GM12878 (cell line): ENCODE measurements at regions not wholly inside any gene's neighbourhood (a gene's known extent, or its start where the extent isn't known, plus 50 kb on each side); places are given as distances from the start of the nearest gene placed in this dataset.

Source experiments
- ATAC-seq: fragments of 200-7000 bp; cut with Tn5 transposase; 3 replicates; pipeline ENCODE4 v1.9.1; 2020; ENCODE audit warnings: mild to moderate bottlenecking, moderate library complexity
- BruUV-seq: library from RNA; stranded (reverse); fragments of 400-500 nt; replicated peaks from 2 replicates; lab custom pipeline; 2021; lab: Mats Ljungman, UMichigan
- CTCF ChIA-PET: fragments of 300-600 bp; sonication (Branson Sonifier 250); formaldehyde crosslinking; extraction: SDS; loops from one replicate; lab custom pipeline; 2021; ENCODE audit warnings: inconsistent platforms; lab: Yijun Ruan, JAX
- POLR2A ChIA-PET: fragments of 350-600 bp; formaldehyde crosslinking; extraction: SDS; loops from one replicate; lab custom pipeline; 2021; ENCODE audit warnings: inconsistent platforms; lab: Charles Lee
- RAD21 ChIA-PET: fragments of 300-600 bp; sonication (Branson Sonifier 250); formaldehyde crosslinking; loops from one replicate; lab custom pipeline; 2023; ENCODE audit warnings: antibody characterized with exemption; ENCODE audit not compliant: unreplicated experiment; lab: Charles Lee
- SMC1A ChIA-PET: fragments of 300-600 bp; sonication (Branson Sonifier 250); formaldehyde crosslinking; loops from one replicate; lab custom pipeline; 2023; ENCODE audit not compliant: unreplicated experiment, uncharacterized antibody; lab: Charles Lee
- DNase-seq: peaks from one replicate; pipeline ENCODE4 v3.0.0-alpha.2; 2011; ENCODE audit warnings: low read depth, low spot score
- FAIRE-seq: peaks from 3 replicates; lab custom pipeline; 2011; peaks lifted over from hg19 to GRCh38; lab: Jason Lieb, UNC
- H2AFZ ChIP-seq: 2 replicates; pipeline ENCODE4 v1.6.0; 2011; ENCODE audit warnings: low read depth, low read length, control low read depth; ENCODE audit not compliant: control insufficient read depth
- H3K27ac ChIP-seq: 2 replicates; pipeline ENCODE4 v1.5.1; 2011; ENCODE audit warnings: control low read depth; ENCODE audit not compliant: control insufficient read depth, insufficient read depth
- H3K27me3 ChIP-seq, 2 experiments: replicated peaks in 1 of 2; 2 replicates each; pipeline versions ENCODE4 v1.6.0 to v1.6.1; 2011; ENCODE audit warnings: low read length in 1 of 2; ENCODE audit not compliant: control insufficient read depth in 2 of 2, insufficient read depth in 2 of 2
- H3K36me3 ChIP-seq, 2 experiments: 2 replicates each; pipeline ENCODE4 v1.5.1; 2011; ENCODE audit warnings: low read length in 1 of 2; ENCODE audit not compliant: control insufficient read depth in 2 of 2, insufficient read depth in 2 of 2
- H3K4me1 ChIP-seq: 2 replicates; pipeline ENCODE4 v1.6.1; 2011; ENCODE audit warnings: mild to moderate bottlenecking, low read length, moderate library complexity, mixed read lengths; ENCODE audit not compliant: control insufficient read depth, insufficient read depth
- H3K4me2 ChIP-seq: 2 replicates; pipeline ENCODE4 v1.6.0; 2011; ENCODE audit warnings: control low read depth; ENCODE audit not compliant: control insufficient read depth, insufficient read depth
- H3K4me3 ChIP-seq: fragments of 200-600 bp; sonication (generic); 2 replicates; pipeline ENCODE4 v1.5.1; 2016
- H3K79me2 ChIP-seq: 2 replicates; pipeline ENCODE4 v1.6.0; 2011; ENCODE audit warnings: low read length; ENCODE audit not compliant: control insufficient read depth, insufficient read depth
- H3K9ac ChIP-seq: 2 replicates; pipeline ENCODE4 v1.8.0; 2011; ENCODE audit warnings: low read length, control low read depth, mixed read lengths; ENCODE audit not compliant: control insufficient read depth, insufficient read depth
- H3K9me3 ChIP-seq: replicated peaks from 3 replicates; pipeline ENCODE4 v1.5.1; 2011; ENCODE audit warnings: mild to moderate bottlenecking, low read length; ENCODE audit not compliant: control insufficient read depth, insufficient read depth
- H4K20me1 ChIP-seq: 2 replicates; pipeline ENCODE4 v1.6.0; 2011; ENCODE audit not compliant: control insufficient read depth, insufficient read depth
- BACH1 ChIP-seq: fragments of 450-650 bp; IDR thresholded peaks from 2 replicates; pipeline ENCODE4 v1.6.1; 2017; ENCODE audit warnings: mild to moderate bottlenecking, borderline replicate concordance
- BMI1 ChIP-seq: fragments of 450-650 bp; IDR thresholded peaks from 2 replicates; pipeline ENCODE4 v1.6.1; 2016; ENCODE audit warnings: mild to moderate bottlenecking, moderate library complexity, borderline replicate concordance
- CHD1 ChIP-seq: IDR thresholded peaks from 2 replicates; pipeline ENCODE4 v1.6.1; 2012; ENCODE audit warnings: low read depth, low read length, improper control_type of control experiment
- DPF2 ChIP-seq: fragments of 450-650 bp; IDR thresholded peaks from 2 replicates; pipeline ENCODE4 v1.6.1; 2017; ENCODE audit warnings: mild to moderate bottlenecking
- HDAC2 ChIP-seq: fragments of 200-600 bp; sonication (generic); IDR thresholded peaks from 2 replicates; pipeline ENCODE4 v1.6.1; 2017
- HDAC6 ChIP-seq: fragments of 200-600 bp; sonication (generic); IDR thresholded peaks from one replicate; pipeline ENCODE4 v1.8.0; 2017; ENCODE audit warnings: antibody characterized with exemption; ENCODE audit not compliant: unreplicated experiment
- IKZF2 ChIP-seq, 2 experiments: fragments of 450-650 bp; IDR thresholded peaks; 2 replicates each; pipeline ENCODE4 v1.6.1; 2017; ENCODE audit warnings: mild to moderate bottlenecking in 2 of 2, moderate library complexity in 2 of 2
- KAT2A ChIP-seq: conservative IDR thresholded peaks from 2 replicates; pipeline ENCODE4 v1.6.1; 2011; ENCODE audit warnings: low read depth, low read length; ENCODE audit not compliant: control insufficient read depth
- NFXL1 ChIP-seq: fragments of 450-650 bp; IDR thresholded peaks from 2 replicates; pipeline ENCODE4 v1.6.1; 2017; ENCODE audit warnings: antibody characterized with exemption, mild to moderate bottlenecking, borderline replicate concordance
- SRF ChIP-seq, 2 experiments: IDR thresholded peaks; 2 replicates each; pipeline ENCODE4 v1.6.1; 2011; ENCODE audit warnings: low read depth in 2 of 2, low read length in 2 of 2, mild to moderate bottlenecking in 1 of 2, moderate library complexity in 1 of 2
- STAT3 ChIP-seq: IDR thresholded peaks from 2 replicates; pipeline ENCODE4 v1.6.1; 2011; ENCODE audit warnings: low read depth, low read length, improper control_type of control experiment
- WGBS: methylation state at CpG from one replicate; pipeline ENCODE4 v1.1.6; 2016; ENCODE audit warnings: low lambda C conversion rate; ENCODE audit not compliant: insufficient replicate concordance, insufficient coverage; ENCODE audit errors: missing lambda C conversion rate; 5-methylcytosine and 5-hydroxymethylcytosine counted together
- in situ Hi-C: fragments of 300-500 bp; cut with MboI; formaldehyde crosslinking; loops from 9 replicates; pipeline ENCODE4 v1.14.3; 2018; ENCODE audit warnings: mixed read lengths
- intact Hi-C: fragments of 100-400 bp; cut with micrococcal nuclease; formaldehyde crosslinking; loops from one replicate; pipeline ENCODE4 v1.14.2; 2022; ENCODE audit not compliant: unreplicated experiment
- TF ChIP-seq, protein P1 (sequence below): fragments of 450-650 bp; IDR thresholded peaks from 2 replicates; pipeline ENCODE4 v1.6.1; 2017; ENCODE audit warnings: mild to moderate bottlenecking, low read depth, inconsistent platforms; ENCODE audit not compliant: poor library complexity, severe bottlenecking
- TF ChIP-seq, protein P2 (sequence below): fragments of 450-650 bp; conservative IDR thresholded peaks from 2 replicates; pipeline ENCODE4 v1.6.1; 2017; ENCODE audit warnings: mild to moderate bottlenecking, moderate library complexity
- TF ChIP-seq, protein P3 (sequence below): fragments of 450-650 bp; IDR thresholded peaks from 2 replicates; pipeline ENCODE4 v1.6.1; 2016; ENCODE audit warnings: mild to moderate bottlenecking, moderate library complexity, borderline replicate concordance

DNA sequence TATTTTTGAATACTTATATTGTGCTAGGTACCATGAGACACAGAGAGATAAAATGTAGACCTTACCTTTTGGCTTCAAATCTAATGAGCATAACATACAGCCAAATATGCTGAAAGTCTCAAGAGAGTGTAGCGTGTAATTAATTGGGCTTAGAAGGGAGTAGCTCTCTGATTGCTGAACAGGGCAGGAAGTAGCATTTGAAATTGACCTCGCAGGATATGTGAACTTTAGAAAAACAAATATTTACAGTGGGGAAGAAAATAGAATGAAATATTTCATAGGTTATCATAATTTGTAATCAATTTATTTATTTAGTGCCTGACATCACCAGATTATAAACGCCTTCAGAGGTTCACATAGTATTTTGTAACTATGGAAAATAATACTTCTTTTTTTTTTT lies 327.1 kb downstream of the RFC3 start:
- H3K4me3 ChIP-seq, result no peak overlapping the region
- no peaks in the 10 kb centered on the region for H3K4me1 ChIP-seq
- ChIA-PET RAD21 (no interaction called here), POLR2A (no interaction called here), CTCF (no interaction called here), SMC1A (no interaction called here)
- FAIRE-seq (no peak), ATAC-seq (no peak), DNase-seq (no peak)
- H3K36me3 ChIP-seq, result no peaks in the 10 kb centered on the region
- no peaks in the 10 kb centered on the region for H3K9me3 ChIP-seq
- H3K27ac ChIP-seq, result no peak overlapping the region
- H3K9ac ChIP-seq, result no peak overlapping the region
- no peaks in the 10 kb centered on the region for H3K79me2 ChIP-seq
- intact Hi-C loops, result no loop called here
- no peaks in the 10 kb centered on the region for H4K20me1 ChIP-seq
- no peak overlapping the region for H3K4me2 ChIP-seq
- H2AFZ ChIP-seq, result no peak overlapping the region
- no TSS peak for BruUV-seq
- TF ChIP-seq, protein P1, sequence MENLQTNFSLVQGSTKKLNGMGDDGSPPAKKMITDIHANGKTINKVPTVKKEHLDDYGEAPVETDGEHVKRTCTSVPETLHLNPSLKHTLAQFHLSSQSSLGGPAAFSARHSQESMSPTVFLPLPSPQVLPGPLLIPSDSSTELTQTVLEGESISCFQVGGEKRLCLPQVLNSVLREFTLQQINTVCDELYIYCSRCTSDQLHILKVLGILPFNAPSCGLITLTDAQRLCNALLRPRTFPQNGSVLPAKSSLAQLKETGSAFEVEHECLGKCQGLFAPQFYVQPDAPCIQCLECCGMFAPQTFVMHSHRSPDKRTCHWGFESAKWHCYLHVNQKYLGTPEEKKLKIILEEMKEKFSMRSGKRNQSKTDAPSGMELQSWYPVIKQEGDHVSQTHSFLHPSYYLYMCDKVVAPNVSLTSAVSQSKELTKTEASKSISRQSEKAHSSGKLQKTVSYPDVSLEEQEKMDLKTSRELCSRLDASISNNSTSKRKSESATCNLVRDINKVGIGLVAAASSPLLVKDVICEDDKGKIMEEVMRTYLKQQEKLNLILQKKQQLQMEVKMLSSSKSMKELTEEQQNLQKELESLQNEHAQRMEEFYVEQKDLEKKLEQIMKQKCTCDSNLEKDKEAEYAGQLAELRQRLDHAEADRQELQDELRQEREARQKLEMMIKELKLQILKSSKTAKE, result no peak
- TF ChIP-seq KAT2A (no peak), BACH1 (no peak), IKZF2 (IDR thresholded peaks at IDR 0.05) (no peak), HDAC2 (no peak), BMI1 (no peak), HDAC6 (no peak), NFXL1 (no peak), SRF (IDR thresholded peaks at IDR 0.05; ENCODE audit: low read depth in 2 of 2, low read length in 2 of 2) (no peak), STAT3 (no peak), DPF2 (no peak), CHD1 (no peak)
- TF ChIP-seq, protein P2, sequence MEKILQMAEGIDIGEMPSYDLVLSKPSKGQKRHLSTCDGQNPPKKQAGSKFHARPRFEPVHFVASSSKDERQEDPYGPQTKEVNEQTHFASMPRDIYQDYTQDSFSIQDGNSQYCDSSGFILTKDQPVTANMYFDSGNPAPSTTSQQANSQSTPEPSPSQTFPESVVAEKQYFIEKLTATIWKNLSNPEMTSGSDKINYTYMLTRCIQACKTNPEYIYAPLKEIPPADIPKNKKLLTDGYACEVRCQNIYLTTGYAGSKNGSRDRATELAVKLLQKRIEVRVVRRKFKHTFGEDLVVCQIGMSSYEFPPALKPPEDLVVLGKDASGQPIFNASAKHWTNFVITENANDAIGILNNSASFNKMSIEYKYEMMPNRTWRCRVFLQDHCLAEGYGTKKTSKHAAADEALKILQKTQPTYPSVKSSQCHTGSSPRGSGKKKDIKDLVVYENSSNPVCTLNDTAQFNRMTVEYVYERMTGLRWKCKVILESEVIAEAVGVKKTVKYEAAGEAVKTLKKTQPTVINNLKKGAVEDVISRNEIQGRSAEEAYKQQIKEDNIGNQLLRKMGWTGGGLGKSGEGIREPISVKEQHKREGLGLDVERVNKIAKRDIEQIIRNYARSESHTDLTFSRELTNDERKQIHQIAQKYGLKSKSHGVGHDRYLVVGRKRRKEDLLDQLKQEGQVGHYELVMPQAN, result no peak
- TF ChIP-seq, protein P3, sequence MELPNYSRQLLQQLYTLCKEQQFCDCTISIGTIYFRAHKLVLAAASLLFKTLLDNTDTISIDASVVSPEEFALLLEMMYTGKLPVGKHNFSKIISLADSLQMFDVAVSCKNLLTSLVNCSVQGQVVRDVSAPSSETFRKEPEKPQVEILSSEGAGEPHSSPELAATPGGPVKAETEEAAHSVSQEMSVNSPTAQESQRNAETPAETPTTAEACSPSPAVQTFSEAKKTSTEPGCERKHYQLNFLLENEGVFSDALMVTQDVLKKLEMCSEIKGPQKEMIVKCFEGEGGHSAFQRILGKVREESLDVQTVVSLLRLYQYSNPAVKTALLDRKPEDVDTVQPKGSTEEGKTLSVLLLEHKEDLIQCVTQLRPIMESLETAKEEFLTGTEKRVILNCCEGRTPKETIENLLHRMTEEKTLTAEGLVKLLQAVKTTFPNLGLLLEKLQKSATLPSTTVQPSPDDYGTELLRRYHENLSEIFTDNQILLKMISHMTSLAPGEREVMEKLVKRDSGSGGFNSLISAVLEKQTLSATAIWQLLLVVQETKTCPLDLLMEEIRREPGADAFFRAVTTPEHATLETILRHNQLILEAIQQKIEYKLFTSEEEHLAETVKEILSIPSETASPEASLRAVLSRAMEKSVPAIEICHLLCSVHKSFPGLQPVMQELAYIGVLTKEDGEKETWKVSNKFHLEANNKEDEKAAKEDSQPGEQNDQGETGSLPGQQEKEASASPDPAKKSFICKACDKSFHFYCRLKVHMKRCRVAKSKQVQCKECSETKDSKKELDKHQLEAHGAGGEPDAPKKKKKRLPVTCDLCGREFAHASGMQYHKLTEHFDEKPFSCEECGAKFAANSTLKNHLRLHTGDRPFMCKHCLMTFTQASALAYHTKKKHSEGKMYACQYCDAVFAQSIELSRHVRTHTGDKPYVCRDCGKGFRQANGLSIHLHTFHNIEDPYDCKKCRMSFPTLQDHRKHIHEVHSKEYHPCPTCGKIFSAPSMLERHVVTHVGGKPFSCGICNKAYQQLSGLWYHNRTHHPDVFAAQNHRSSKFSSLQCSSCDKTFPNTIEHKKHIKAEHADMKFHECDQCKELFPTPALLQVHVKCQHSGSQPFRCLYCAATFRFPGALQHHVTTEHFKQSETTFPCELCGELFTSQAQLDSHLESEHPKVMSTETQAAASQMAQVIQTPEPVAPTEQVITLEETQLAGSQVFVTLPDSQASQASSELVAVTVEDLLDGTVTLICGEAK, result no peak
- no peaks in the 10 kb centered on the region for H3K27me3 ChIP-seq
- in situ Hi-C loops, result no loop called here
- WGBS, result 30% methylated on average over 3 of the region's 3 CpGs
